MG63 (cell line): ENCODE measurements at regions not wholly inside any gene's neighbourhood (a gene's known extent, or its start where the extent isn't known, plus 50 kb on each side); places are given as distances from the start of the nearest gene placed in this dataset.
"Not testable (repeated sequence)": the region's sequence is repeated elsewhere in the genome, so short reads cannot be mapped to it uniquely, and the experiment has no call there.

Experiments
- DNase-seq: peaks from one replicate; pipeline ENCODE4 v3.0.0-alpha.2; 2020
- H3K27me3 ChIP-seq: fragments of 250-450 bp; sonication (Bioruptor Pico); 2 replicates; pipeline ENCODE4 v1.5.1; 2020; ENCODE audit warnings: mild to moderate bottlenecking, moderate library complexity
- H3K36me3 ChIP-seq: fragments of 250-450 bp; sonication (Bioruptor Pico); 2 replicates; pipeline ENCODE4 v1.5.1; 2020; ENCODE audit warnings: mild to moderate bottlenecking, moderate library complexity
- H3K4me3 ChIP-seq: fragments of 250-450 bp; sonication (Bioruptor Pico); 2 replicates; pipeline ENCODE4 v1.5.1; 2020; ENCODE audit warnings: mild to moderate bottlenecking, moderate library complexity
- H3K9me3 ChIP-seq: fragments of 250-450 bp; sonication (Bioruptor Pico); 2 replicates; pipeline ENCODE4 v1.5.1; 2020; ENCODE audit warnings: mild to moderate bottlenecking, moderate library complexity

DNA sequence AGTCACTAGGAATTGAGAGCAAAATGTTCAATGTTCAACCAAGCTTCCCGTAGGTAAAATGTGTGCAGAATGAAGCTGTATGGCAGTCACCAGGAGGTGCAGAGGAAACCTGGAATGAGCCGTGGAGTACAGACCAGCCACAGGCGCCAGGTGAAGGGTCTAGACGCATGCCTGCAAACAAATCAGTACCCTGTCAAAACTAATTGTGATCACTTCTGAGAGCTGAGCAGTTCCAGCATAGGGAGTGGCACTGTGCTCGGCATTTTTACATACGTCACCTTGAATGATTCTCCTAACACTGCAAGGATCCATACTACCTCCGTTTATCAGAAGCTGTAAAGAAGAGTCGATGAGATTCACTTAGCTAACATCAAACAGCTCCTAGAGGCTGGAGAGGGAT lies 346.1 kb upstream of the ID2 start:
- Histone ChIP-seq H3K36me3 (no peaks in the 10 kb centered on the region), H3K9me3 (no peaks in the 10 kb centered on the region), H3K4me3 (no peak overlapping the region), H3K27me3 (no peaks in the 10 kb centered on the region)
- no peak for DNase-seq

DNA sequence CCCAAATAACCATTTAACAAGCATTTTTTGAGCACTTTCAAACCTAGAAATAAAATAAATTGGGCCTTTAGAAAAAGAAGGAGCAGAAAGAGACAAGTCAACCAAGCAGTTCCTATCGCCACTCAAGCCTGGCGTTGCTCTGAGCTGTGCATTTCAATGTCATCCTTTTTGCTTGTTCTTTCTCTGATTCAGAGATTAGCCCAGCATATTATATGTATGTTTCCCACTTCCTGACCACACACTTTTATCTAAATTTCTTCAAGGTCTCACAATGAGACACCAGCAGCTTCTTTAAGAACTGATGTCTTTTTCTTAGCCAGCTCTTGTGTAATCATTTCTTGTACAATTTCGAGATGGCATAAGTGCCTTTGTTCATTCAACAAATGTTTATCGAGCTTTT lies 344.5 kb upstream of the ID2 start:
- no peaks in the 10 kb centered on the region for H3K36me3 ChIP-seq
- no peak overlapping the region for H3K4me3 ChIP-seq
- no peaks in the 10 kb centered on the region for H3K27me3 ChIP-seq
- no peaks in the 10 kb centered on the region for H3K9me3 ChIP-seq
- DNase-seq = no peak

DNA sequence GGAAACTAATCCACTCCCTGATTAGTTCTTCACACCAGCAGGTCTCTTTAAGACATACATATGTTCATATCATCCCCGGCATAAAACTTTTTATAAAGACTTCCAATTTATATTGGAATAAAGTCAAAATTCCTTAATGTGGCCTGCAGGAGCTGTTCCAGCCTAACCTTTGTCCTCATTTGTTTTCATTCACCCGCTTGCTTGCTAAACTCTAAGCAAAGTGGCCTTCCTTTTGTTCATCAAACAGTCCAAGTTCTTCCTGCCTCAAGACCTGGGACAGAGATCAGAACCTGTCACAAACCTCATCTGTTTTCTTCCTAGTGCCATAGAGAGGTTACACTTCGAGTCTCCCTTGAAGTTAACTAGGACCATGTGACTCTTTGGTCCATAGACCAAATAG lies 339.4 kb upstream of the ID2 start:
- Histone ChIP-seq H3K36me3 (no peaks in the 10 kb centered on the region), H3K4me3 (no peak overlapping the region), H3K9me3 (no peaks in the 10 kb centered on the region), H3K27me3 (no peaks in the 10 kb centered on the region)
- no peak for DNase-seq

DNA sequence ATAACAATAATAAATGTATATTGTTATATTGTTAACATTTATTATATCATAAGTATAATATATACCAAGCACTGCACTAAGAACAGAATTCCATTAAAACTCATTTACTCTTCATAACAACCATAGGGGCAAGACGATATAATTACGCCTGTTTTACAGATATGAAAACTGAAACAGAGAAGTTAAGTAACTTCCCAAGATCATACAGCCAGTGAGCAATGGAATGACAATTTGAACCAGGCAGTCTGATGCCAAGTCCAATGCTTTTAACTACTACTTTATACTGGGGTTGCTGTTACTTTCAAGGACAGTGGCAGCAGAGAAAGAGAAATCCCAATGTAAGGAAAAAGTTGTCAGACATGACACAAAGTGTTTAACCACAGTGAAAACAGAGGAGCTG lies 338.8 kb upstream of the ID2 start:
- Histone ChIP-seq H3K4me3 (no peak overlapping the region), H3K36me3 (no peaks in the 10 kb centered on the region), H3K9me3 (no peaks in the 10 kb centered on the region), H3K27me3 (no peaks in the 10 kb centered on the region)
- DNase-seq = no peak

DNA sequence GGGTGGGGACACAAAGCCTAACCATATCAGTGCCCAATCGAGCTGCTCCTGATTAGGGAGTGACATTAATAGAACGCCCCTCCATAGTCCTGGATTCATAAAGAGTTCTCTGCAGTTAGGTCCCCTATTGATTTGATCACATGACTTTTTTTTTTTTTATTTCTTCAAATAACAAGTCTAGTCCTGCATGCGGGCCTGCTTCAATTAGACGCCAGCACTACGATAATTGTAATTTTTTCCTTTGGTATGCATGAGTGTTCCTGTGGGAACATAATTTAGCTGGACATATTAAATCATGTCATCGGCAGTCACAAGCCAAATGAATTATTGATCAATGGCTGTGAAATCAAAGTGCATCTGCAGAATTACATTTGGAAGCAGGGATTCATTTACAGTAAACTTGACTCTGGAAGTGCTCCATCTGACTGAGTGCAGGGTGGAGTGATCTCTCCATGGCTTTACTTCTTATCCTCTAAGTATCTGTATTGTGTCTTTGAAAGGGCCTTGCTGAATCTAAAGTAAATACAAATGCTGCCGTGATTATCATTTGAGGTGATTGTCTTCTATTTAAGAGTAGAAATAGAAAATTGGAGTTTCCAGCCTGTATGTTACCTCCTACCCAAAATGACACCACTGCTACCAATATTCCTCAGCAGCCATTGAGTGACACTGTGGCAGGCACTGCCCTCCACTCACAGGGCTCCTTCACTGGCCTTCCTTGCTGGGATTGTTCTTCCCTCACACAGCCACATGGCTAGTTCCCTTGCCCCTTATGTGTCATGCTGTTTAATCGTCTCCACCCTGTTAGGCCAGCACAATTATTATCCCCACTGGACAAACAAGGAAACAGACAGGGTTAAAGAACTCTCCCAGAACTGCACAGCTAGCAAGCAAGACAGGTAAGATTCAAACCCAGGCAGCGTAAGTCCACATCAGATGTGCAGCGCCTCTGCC lies 337.4 kb upstream of the ID2 start:
- Histone ChIP-seq H3K4me3 (no peak overlapping the region), H3K36me3 (no peaks in the 10 kb centered on the region), H3K27me3 (no peaks in the 10 kb centered on the region), H3K9me3 (no peaks in the 10 kb centered on the region)
- DNase-seq = no peak

DNA sequence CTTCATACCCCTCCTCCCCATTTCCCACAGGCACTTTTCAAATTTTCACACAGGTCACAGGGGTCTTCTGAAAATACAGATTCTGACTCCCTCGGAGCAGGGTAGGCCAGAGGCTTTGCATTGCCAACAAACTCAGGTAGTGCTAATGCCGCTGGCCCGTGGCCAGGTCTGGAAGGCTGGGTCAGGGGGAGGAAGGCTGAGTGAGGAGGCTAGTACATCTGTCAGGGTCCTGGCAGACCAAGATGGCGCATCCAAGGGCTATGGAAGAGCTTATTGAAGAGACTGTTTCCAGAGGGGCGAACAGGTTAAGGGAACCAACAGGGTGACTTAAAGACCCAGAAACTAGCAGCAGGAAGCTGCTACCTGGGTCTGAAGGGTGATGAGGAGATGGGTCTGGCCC lies 336.7 kb upstream of the ID2 start:
- DNase-seq = no peak
- Histone ChIP-seq H3K9me3 (no peaks in the 10 kb centered on the region), H3K36me3 (no peaks in the 10 kb centered on the region), H3K4me3 (no peak overlapping the region), H3K27me3 (no peaks in the 10 kb centered on the region)

DNA sequence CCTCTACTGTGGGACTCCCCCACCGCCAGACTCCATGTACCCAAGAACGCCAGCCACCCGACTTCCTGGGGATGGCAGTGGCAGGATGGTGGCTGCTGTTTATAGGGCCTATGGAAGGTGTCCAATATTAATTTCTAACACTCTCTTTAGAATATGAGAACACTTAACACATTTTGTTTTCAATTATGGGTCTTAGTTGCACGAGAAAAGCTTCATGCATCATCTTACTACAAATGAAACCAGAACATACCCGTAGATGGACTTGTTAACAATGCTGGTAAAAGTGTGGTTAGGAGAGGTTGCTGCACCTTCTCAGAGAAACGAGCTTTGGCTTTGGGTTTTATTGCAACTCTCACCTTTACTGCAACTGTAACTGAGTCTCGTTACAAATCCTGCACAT lies 335.6 kb upstream of the ID2 start:
- Histone ChIP-seq H3K9me3 (no peaks in the 10 kb centered on the region), H3K36me3 (no peaks in the 10 kb centered on the region), H3K4me3 (no peak overlapping the region), H3K27me3 (no peaks in the 10 kb centered on the region)
- DNase-seq = no peak

DNA sequence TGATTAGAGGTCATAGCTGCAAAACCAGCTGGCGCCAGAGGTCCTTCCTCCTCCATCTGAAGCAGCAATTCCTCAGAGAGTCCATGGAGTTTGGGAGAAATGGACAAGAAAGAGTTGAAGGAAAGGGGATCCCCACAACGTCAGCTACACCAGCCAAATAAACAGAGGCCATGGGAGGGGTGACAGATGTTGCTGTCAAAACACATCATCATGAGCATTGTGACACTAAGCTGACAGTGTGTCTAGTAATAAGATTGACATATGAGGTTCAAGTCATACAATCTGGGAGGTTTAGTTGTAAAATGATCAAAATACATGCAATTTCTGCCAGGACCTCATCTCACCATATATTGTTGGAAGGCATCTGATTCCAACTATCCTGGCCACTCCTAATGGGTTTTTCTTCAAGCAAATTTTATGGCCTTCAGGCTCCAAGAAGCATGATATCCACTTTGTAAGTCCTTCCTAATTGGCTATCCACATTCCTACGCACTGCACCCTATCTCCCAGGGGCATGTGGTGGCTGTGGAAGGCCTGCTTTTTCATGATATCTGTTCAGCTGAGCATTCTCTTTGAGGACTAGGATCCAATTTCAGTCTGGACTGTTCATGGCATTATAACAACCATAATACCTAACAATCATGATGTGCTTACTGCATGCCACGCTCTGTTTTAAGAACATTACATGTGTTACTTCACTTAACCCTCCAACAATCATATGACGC lies 335.0 kb upstream of the ID2 start:
- no peak for DNase-seq
- no peaks in the 10 kb centered on the region for H3K36me3 ChIP-seq
- no peaks in the 10 kb centered on the region for H3K9me3 ChIP-seq
- no peak overlapping the region for H3K4me3 ChIP-seq
- H3K27me3 ChIP-seq = no peaks in the 10 kb centered on the region

DNA sequence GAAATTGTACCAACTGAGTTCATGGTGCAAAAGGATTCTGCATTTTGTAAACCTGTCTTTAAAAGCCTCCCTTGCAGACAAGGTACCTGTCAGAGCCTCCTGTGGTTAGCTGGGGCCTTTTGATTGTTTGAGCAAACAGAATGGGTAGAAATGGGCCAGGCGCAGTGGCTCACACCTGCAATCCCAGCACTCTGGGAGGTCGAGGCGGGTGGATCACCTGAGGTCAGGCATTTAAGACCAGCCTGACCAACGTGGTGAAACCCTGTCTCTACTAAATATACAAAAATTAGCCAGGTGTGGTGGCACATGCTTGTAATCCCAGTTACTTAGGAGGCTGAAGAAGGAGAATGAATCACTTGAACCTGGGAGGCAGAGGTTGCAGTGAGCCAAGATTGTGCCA lies 332.9 kb upstream of the ID2 start:
- H3K4me3 ChIP-seq, DNase-seq, H3K27me3 ChIP-seq, H3K9me3 ChIP-seq, H3K36me3 ChIP-seq: not testable (repeated sequence)

DNA sequence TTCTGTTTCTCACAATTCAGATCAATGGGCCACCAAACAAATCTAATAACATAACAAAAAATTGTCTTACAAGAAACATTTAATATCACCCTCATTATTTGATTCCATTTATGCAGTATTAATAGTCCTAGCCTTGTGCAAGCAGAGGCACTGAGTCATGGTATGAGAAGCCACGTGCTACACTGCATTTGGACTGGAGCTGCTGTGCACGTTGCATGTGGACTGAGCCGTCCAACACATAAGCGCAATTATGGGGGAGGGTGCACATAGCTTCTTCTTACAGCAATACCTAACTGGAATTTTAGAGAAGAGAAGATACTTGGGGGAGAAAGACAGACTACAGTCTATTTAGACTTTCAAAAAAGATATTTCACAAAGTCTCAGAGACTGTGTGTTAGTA lies 329.6 kb upstream of the ID2 start:
- H3K9me3 ChIP-seq = no peaks in the 10 kb centered on the region
- H3K4me3 ChIP-seq = no peak overlapping the region
- no peaks in the 10 kb centered on the region for H3K36me3 ChIP-seq
- DNase-seq = no peak
- H3K27me3 ChIP-seq = no peaks in the 10 kb centered on the region

DNA sequence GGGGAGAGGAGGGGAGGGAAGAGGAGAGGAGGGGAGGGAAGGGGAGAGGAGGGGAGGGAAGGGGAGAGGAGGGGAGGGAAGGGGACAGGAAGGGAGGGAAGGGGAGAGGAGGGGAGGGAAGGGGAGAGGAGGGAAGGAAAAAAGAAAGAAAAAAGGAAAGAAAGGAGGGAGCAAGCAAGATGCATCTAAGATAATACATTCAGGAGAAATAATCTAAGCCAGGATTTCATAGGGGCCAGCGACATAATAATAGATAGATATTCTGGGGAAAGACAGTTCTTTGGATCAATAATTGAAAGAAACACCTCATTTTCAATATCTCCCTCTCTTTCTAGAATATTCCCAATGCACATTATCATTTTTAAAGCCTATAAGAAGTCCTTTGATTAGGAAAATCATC lies 328.9 kb upstream of the ID2 start:
- H3K4me3 ChIP-seq = no peak overlapping the region
- DNase-seq = no peak
- no peaks in the 10 kb centered on the region for H3K27me3 ChIP-seq
- no peaks in the 10 kb centered on the region for H3K9me3 ChIP-seq
- H3K36me3 ChIP-seq = no peaks in the 10 kb centered on the region

DNA sequence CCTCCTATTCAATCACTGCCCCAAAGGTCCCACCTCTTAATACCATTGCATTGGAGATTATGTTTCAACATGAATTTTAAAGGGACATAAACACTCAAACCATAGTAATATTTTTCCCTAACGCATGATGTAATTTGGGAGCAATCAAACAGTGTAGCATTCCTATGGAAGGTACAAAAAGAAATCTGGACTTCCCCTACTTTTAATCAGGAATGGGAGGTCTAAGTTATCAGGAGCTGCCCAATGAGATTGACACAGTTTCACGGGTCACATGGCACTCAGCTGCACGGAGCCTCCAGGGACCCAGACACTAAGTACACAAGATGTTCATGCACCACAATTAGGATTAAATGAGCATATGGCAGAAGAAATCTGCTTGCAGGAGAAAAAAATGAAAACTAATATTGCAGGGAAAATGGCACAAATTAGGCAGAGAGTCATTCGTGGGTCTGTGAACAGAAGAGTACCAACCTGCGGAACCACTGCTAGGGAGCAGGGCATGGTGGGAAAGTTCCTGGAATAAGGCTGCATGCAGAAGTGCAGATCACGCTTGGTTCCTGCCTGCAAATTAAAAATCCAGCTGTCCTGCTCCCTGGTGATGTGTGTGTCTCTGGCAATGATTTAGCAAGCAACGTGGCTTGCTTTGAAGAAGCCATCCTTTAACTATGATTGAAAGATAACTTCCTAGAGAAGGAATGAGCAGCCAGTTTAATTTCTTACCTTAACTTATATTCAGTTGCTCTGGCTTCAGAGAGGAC lies 326.6 kb upstream of the ID2 start:
- no peaks in the 10 kb centered on the region for H3K27me3 ChIP-seq
- H3K9me3 ChIP-seq = no peaks in the 10 kb centered on the region
- DNase-seq = no peak
- no peak overlapping the region for H3K4me3 ChIP-seq
- H3K36me3 ChIP-seq = no peaks in the 10 kb centered on the region

DNA sequence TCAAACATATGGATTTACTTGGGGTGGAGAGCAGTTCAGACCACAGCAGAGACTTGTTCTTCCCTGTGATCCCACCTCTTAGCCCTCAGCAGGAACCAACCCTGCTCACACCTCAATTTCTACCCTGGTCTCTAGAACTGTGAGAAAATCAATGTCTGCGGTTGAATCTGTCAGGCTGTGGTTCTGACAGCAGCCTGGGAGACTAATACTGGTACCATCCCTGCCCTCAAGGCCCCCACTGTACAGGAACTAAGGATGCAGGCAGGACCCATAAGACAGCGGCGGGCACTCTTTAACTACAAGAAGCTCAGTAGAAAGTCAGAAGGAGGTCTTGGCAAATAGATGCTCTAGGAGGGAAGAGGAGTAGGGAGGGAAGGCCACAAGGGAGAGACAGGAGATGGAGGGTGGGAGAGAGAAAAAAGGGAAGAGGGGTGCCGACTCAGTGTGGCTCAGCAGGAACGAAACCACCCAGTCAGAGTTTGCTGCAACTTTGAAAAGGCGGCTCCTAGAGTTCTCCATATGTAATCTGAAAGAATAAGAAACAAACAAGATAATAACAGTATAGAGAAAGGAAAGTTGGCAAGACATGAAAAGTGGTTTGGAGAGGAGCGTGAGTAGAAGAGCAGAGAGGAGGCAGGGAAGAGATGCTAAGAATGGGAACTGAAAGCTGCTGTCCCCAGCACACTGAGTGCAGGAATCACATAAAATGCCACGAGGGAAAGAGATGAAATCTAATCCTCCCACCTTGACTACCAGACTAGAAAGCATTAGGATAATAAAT lies 323.9 kb upstream of the ID2 start:
- no peaks in the 10 kb centered on the region for H3K9me3 ChIP-seq
- no peak for DNase-seq
- no peaks in the 10 kb centered on the region for H3K36me3 ChIP-seq
- H3K27me3 ChIP-seq = no peaks in the 10 kb centered on the region
- H3K4me3 ChIP-seq = no peak overlapping the region

DNA sequence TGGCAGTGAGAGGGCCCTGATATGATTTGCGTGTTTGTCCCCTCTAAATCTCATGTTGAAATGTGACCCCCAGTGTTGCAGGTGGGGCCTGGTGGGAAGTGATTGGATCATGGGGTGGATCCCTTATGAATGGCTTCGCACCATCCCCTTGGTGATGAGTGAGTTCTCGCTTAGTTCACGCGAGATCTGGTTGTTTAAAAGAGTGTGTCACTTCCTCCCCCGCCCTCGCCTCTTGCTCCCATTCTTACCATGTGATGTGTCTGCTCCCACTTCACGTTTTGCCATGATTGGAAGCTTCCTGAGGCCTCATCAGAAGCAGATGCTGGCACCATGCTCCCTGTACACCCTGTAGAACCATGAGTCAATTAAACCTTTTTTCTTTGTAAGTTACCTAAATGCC lies 319.9 kb upstream of the ID2 start:
- Histone ChIP-seq H3K4me3 (no peak overlapping the region), H3K36me3 (no peaks in the 10 kb centered on the region), H3K9me3 (no peaks in the 10 kb centered on the region), H3K27me3 (no peaks in the 10 kb centered on the region)
- DNase-seq = no peak

DNA sequence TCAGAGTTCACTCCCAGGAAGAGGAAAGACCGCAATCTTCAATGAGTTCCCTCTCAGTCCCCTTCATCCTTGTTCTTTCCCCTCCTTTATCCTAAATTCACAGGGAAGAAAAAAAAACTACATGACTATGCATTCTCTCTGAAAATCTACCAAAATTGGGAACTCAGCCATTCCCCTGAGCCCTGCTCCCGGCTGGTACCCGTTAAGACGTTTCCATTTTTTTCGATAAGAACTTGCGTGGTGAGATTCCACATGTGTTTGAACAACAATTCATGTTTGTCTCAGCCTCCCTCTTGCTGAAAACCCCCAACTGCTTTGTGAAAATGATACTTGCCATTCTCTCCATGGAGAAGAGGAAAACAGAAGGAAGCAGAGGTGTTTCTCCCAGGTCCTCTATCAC lies 318.7 kb upstream of the ID2 start:
- Histone ChIP-seq H3K4me3 (no peak overlapping the region), H3K36me3 (no peaks in the 10 kb centered on the region), H3K27me3 (no peaks in the 10 kb centered on the region), H3K9me3 (no peaks in the 10 kb centered on the region)
- DNase-seq = no peak

DNA sequence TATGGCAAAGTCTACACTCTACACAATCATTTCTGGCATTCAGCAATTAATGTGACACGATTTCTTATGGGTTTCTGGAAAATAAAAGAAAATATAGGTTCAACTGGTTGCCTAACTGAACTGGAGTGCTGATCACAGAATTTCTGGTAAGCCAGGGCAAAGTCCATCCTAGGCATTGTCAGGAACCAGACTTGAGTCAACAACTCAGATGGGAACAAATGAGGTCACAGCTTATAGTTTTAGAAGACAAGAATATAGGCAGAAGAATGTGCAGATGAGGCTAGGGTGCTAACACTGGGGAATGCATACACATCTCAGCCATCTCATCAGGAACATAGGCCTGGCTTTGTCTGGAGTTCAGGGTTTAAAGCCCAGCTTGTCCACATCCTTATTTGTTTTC lies 317.2 kb upstream of the ID2 start:
- no peak overlapping the region for H3K4me3 ChIP-seq
- DNase-seq = no peak
- H3K36me3 ChIP-seq = no peaks in the 10 kb centered on the region
- H3K27me3 ChIP-seq = no peaks in the 10 kb centered on the region
- H3K9me3 ChIP-seq = no peaks in the 10 kb centered on the region
